ENCODE measurements at regions not wholly inside any gene's neighbourhood (a gene's known extent, or its start where the extent isn't known, plus 50 kb on each side); places are given as distances from the start of the nearest gene placed in this dataset.
"Not testable (repeated sequence)": the region's sequence is repeated elsewhere in the genome, so short reads cannot be mapped to it uniquely, and the experiment has no call there.

DNA sequence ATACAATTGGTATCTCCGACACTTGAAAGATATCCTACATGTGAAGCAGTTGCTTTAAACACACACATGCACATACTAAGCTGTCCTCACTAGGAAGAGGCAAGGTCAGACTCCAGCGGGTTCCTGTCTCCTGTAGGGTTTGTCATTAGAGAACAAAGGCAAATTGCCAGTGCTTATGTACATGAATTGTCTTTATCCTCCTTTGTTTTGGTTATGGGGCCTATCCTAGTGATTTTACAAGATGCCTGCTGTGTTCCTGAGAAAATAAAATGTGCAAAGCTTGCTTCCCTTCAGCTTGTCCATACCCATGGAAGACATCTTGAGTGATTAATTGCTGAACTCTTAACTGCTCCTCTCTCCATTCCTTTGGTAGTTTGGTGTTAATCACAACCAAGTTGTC lies 86.7 kb upstream of the SLC39A10 start:
- DNase-seq, result peak in 2 of 3 experiments; percentile 56 to 83

DNA sequence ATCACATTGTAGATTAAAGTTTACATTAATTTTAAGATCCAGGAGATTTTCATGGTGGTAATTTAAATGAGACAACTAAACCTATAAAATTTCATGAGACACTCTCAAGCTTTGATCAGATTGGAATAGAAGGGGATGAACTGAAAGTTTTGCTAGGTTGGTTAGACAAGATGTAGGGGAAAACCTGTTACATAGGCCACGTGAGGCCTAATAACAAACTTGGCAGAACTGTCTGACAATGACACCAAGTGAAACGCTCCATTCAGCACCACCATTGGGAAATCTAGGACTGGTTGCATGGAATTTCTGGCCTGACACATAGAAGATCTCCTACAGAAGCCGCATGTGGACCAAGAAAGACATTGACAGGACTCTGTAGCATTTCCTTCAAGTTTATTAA lies 87.8 kb upstream of the SLC39A10 start:
- no peak for DNase-seq

GRCh38 chr2:195564625-195565135 lies 92.3 kb upstream of the SLC39A10 start:
- not testable (repeated sequence) for DNase-seq

- DNase-seq, result no peak
These were observed 93.0 kb upstream of the SLC39A10 start for GRCh38 chr2:195563857-195564512.

DNA sequence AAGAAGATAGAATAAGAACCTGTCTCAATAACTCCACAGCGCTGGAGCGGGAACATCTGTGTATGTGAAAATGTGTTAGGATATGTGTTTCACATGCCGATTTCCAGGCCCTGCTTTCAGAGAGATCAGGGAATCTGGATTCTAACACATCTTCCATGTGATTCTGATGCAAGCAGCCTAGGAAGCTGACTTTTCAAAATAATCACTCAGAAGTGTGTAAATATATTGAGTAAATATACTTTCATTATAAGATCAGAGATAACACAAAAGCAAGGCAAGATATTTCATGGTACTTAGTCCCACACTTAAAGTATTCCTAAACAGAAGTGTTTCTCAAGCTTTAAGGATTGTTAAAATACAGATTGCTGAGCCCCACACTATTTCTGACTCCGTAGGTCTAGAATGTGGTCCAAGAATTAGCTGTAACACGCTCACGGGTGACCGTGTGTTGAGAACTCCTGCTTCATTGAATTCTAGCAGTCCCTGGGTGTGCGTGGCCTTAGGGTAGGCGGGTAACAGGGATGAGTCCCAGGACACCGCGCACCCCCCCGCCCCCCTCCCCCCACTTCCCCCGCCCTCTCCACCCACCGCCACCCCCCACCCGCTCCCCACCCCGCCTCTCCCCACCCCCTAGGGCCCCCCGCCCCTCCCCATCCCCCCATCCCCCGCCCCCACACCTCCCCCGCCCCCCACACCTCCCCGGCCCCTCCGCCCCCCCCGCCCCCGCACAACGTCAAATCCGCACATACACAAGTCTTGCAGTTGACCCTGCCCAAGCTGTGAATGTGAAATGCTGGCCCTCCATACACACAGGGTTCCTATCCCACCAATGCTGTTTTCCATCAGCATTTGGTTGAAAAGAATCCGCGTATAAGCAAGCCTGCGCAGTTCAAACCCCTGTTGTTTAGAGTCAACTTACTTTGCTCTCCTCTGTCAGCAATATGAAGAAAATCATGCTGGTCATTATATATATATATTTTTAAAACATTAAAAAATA lies 94.2 kb upstream of the SLC39A10 start:
- DNase-seq, result no peak

DNA sequence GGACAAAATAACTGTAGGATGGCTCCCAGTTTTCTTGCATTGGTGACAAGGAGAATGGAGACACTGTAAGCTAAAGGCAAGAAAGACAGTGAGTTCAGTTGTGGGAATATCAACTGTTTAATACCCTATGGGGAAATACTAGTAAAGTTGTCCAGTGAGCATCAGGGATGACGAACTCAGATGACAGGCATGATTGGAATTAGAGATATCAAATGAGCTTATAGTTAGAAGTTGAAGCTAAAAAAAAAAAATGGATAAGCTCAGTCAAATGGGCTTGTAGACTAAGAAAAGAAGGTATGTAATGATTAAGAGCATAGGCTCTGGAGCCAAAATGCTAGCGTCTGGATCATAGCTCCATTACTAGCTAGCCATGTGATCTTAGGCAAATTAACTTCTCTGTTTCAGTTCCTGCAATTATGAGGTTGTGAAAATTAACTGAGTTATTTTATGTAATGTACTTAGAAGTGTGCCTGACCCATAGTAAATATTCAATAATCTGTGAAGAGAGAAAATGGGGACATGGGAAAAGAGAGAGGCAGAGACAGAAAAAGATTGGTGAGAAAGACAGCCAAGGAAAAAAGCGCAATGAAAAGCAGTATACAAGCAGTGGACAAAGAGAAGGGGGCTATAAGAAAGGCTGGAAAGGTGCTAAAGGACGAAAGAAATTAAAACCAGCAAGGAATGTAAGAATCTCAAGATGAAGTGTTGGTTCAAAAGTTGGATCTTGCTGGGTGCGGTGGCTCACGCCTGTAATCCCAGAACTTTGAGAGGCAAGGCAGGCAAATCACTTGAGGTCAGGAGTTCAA lies 95.7 kb upstream of the SLC39A10 start:
- no peak for DNase-seq

GRCh38 chr2:195560209-195560895 lies 96.7 kb upstream of the SLC39A10 start:
- DNase-seq, result no peak

GRCh38 chr2:195559431-195559914 lies 97.6 kb upstream of the SLC39A10 start:
- no peak for DNase-seq

- DNase-seq, result peak in 2 of 3 experiments; percentile 20 to 85
These were observed 101.1 kb upstream of the SLC39A10 start for GRCh38 chr2:195555971-195556370.

DNA sequence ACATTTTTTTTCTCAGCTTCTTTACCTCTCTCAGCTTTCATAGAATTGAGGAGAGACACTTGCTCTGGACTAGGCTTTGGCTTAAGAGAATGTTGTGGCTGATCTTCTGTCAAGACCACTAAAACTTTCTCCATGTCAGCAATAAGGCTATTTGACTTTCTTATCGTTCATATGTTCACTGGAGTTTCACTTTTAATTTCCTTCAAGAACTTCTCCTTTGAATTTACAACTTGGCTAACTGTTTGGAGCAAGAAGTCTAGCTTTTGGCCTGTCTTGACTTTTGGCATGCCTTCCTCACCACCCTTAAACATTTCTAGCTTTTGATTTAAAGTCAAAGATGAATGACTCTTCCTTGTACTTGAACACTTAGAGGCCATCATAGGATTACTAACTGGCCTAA lies 104.4 kb upstream of the SLC39A10 start:
- DNase-seq, result no peak

DNA sequence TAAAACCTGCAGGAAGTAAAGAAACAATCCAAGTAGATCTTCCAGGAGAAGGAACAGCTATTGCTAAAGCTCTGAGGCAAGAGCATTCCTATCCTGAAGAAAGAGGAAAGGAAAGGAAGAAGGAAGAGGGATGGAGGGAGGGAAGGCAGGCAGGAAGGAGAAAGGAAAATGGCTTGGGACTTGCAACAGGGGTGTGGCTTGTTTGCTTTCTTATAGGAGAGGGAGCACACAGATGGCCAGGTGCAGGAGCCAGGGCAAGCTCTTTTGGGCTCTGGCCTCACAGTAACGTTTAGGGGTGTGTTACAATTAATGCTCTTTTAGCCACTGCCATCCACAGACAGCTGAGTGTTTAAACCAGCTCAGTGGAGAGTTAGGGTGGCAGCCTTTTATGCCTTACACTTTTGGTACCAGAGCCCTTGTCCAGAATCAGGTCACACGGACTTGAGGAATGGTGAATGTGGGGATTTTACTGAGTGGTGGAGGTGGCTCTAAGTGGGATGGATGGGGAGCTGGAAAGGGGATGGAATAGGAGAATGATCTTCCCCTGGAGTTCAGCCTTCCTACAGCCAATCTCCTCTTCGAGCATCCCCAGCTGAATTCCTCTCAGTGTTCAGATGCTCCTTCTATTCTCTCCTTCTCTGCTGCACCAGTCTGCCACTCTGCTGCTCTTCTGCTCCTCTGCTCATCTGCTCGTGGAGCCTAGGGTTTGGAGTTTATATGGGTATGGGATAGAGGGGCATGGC lies 108.7 kb upstream of the SLC39A10 start:
- DNase-seq, result no peak

DNA sequence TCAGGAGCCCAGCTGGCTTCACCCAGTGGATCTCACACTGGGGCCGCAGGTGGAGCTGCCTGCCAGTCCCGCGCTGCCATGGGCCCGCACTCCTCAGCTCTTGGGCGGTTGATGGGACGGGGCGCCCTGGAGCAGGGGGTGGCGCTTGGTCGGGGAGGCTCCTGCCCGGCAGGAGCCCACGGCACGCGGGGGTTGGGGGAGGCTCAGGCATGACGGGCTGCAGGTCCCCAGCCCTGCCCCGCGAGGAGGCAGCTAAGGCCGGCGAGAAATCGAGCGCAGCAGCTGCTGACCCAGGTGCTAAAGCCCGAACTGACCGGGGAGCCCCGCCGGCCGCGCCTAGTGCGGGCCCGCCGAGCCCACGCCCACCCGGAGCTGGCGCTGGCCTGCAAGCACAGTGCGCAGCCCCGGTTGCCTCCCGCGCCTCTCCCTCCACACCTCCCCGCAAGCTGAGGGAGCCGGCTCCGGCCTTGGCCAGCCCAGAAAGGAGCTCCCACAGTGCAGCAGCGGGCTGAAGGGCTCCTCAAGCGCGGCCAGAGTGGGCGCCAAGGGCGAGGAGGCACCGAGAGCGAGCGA lies 109.7 kb upstream of the SLC39A10 start:
- not testable (repeated sequence) for DNase-seq

DNA sequence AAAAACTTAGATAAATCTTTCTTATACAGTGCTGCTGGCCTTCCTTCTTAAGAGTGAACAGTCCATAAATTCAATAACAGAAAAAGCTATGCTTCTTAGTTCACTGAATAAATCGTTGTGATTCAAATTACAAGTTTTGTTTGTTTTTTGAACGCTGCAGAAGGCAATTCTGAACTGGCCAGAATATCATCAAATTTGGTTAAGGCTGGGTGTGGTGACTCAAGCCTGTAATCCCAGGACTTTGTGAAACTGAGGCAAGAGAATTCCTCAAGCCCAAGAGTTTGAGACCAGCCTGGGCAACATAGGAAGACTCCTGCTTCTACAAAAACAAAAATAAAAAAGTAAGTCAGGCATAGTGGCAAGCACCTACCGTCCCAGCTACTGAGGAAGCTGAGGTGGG lies 111.2 kb upstream of the SLC39A10 start:
- DNase-seq, result no peak

GRCh38 chr2:195543902-195544894 lies 112.8 kb upstream of the SLC39A10 start:
- DNase-seq, result no peak

DNA sequence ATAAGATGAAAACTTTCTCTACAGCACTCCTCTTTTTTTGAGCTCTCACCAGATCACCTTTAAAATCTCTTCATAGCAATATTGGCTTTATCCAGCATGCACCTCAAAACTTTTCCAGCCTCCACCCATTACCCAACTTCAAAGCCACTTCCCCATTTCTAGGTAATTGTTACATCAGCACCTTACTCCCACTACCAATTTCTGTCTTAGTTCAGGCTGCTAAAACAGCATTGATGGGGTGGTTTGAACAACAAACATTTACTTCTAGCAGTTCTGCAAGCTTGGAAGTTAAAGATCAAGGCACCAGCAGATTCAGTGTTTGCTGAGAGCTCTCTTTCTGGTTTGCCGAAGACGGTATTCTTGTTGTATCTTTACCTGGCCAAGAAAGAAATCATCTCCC lies 114.0 kb upstream of the SLC39A10 start:
- no peak for DNase-seq

DNA sequence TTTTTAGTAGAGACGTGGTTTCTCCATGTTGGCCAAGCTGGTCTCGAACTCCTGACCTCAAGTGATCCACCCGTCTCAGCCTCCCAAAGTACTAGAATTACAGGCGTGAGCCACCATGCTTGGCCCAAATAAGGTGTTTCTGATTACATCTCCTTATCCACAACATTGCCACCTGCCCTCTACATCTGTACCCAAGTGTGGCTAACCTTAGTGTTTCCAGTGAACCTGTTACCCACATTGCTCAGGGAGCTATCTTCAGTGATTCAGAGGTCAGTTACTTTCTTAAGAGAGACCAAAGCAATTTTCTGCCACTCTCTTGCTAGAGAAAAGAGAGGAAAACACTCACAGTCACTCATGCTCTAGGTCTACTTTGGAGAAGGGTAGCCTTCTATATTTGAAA lies 115.0 kb upstream of the SLC39A10 start:
- DNase-seq, result no peak

GRCh38 chr2:195538937-195539336 lies 118.1 kb upstream of the SLC39A10 start:
- no peak for DNase-seq

GRCh38 chr2:195537811-195538210 lies 119.2 kb upstream of the SLC39A10 start:
- no peak for DNase-seq

DNA sequence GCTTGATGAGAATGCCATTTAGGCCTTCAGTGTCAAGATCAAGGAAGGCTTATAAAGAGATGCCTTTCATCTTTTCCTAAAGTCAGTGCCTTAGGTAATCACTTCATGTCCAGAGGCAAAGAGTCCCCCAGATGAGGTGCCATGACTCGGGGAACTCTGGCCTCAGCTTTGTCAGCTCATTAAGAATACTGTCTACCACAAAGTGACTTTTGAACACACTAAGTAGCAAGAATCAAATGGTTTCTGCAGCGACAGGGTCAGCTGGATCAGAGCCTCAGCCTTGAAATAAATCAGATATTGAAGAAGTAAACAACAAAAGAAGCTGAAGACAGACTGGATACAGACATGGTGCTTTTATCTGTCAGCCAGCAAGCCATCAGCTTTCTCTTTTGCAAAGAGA lies 120.1 kb upstream of the SLC39A10 start:
- DNase-seq, result no peak

Data from NCI-H1417 (cell line).